ENCODE measurements at regions not wholly inside any gene's neighbourhood (a gene's known extent, or its start where the extent isn't known, plus 50 kb on each side); places are given as distances from the start of the nearest gene placed in this dataset.
A peak's percentile ranks its signal among the peaks of the same experiment; 100 is the strongest.
"Not testable (repeated sequence)": the region's sequence is repeated elsewhere in the genome, so short reads cannot be mapped to it uniquely, and the experiment has no call there.

DNA sequence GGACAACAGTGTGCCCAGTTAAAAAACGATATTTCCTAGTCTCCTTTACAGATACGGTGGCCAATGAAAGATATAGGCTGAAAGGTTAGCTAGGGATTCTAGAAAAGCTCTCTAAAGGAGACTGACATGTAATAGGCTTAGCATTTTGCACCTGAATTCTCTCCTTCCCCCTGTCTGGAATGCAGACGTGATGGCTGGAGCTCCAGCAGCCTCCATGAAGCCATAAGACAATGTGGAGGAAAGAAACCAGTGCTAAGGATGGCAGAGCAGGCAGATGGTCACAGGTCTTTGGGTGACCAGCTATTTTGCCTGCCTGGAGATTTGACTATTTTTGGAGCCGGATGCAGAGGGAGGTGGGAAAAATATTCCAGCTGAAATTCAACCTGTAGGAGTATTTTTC, 286.2 kb upstream of the PLGLB2 start:
- H3K4me1 ChIP-seq; CTCF ChIA-PET; DNase-seq; H3K9me3 ChIP-seq; H3K4me1 Mint-ChIP-seq (ENCODE audit: low read depth, unreplicated experiment); H3K27ac Mint-ChIP-seq (ENCODE audit: unreplicated experiment); POLR2A ChIA-PET; H3K27me3 ChIP-seq (replicated peaks; ENCODE audit: control insufficient read depth, insufficient read depth, low read length); intact Hi-C loops (cut with micrococcal nuclease; ENCODE audit: unreplicated experiment); H3K4me3 ChIP-seq (ENCODE audit: low read depth, low read length); H3K36me3 ChIP-seq (ENCODE audit: control insufficient read depth, insufficient read depth, low read length); H3K4me3 Mint-ChIP-seq (ENCODE audit: unreplicated experiment); BruUV-seq (replicated peaks); H3K9me3 Mint-ChIP-seq (ENCODE audit: unreplicated experiment); H3K27me3 Mint-ChIP-seq (ENCODE audit: insufficient read depth, unreplicated experiment); H3K36me3 Mint-ChIP-seq (ENCODE audit: insufficient read depth, unreplicated experiment): not testable (repeated sequence)

DNA sequence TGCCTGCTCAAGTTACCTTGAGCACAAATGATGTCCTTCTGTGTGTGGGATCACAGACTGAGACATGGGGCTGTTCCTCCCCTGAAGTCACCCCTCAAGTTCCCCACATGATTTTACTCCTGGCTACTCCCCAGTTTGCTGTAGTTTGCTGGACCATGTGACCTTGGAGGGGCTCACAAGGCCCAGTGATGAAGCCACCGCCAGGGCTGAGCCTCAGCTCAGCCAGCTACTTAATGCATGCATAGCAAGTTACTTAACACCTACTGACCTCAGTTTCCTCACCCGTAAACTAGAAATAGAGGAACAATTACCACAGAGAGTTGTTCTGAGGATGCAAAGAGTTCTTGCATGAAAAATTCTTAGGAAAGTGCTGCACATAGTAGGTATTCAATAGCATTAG, 283.7 kb upstream of the PLGLB2 start:
- CTCF ChIA-PET; H3K4me1 ChIP-seq; H3K4me3 ChIP-seq (ENCODE audit: low read depth, low read length); H3K4me3 Mint-ChIP-seq (ENCODE audit: unreplicated experiment); H3K36me3 Mint-ChIP-seq (ENCODE audit: insufficient read depth, unreplicated experiment); H3K27me3 ChIP-seq (replicated peaks; ENCODE audit: control insufficient read depth, insufficient read depth, low read length); H3K9me3 ChIP-seq; H3K9me3 Mint-ChIP-seq (ENCODE audit: unreplicated experiment); DNase-seq; H3K4me1 Mint-ChIP-seq (ENCODE audit: low read depth, unreplicated experiment); H3K36me3 ChIP-seq (ENCODE audit: control insufficient read depth, insufficient read depth, low read length); H3K27ac Mint-ChIP-seq (ENCODE audit: unreplicated experiment); intact Hi-C loops (cut with micrococcal nuclease; ENCODE audit: unreplicated experiment); H3K27me3 Mint-ChIP-seq (ENCODE audit: insufficient read depth, unreplicated experiment); POLR2A ChIA-PET; BruUV-seq (replicated peaks): not testable (repeated sequence)

DNA sequence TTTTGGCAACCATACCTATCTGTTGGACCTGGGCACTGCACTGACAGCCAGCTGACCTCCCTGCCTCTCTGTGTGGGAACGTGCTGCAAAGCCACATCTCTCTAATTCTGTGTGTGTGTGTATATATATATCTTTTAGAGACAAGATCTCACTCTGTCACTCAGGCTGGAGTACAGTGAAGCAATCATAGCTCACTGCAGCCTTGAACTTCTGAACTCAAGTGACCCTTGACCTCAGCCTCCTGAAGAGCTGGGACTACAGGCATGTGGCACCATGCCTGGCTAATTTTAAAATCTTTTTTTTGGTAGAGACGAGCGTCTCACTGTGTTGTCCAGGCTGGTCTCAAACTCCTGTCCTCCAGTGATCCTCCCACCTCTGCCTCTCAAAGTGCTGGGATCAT, 282.2 kb upstream of the PLGLB2 start:
- POLR2A ChIA-PET, CTCF ChIA-PET: not testable (repeated sequence)

DNA sequence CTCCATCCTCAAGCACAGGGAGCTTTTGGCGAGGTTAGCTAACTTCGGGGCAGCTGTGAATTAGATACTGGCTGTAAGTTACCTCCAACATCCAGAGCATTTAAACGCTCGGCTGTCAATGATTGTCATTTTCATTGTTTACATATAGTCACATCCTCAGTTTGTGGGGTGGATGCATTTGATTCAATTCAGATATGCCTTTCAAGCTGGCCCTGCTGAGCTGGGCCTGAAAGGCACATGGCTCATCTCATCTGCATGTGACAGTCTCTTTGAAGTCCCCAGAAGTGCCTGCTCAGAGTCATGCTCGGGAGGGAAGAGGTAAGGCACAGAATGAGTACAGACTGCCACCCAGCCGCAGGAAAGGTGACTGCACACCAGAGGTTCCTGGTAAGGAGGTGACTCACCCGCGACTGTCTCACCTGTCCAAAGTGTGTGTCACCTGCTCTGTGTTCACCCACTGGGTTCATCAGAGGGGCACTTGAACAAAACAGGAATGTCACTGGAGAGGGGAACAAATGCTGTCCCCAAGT, 281.2 kb upstream of the PLGLB2 start:
- POLR2A ChIA-PET, H3K4me1 ChIP-seq: not testable (repeated sequence)
- CTCF ChIA-PET: interaction anchor here (0.6 kb wide), 1 partner anchor 64 kb away, joined by 3 read pairs; no protein-coding TSS in a partner anchor

More for the DNA sequence above, 282.2 kb upstream of the PLGLB2 start:
- DNase-seq; intact Hi-C loops (cut with micrococcal nuclease; ENCODE audit: unreplicated experiment); H3K27me3 Mint-ChIP-seq (ENCODE audit: insufficient read depth, unreplicated experiment); H3K36me3 Mint-ChIP-seq (ENCODE audit: insufficient read depth, unreplicated experiment); H3K27ac Mint-ChIP-seq (ENCODE audit: unreplicated experiment); H3K27me3 ChIP-seq (replicated peaks; ENCODE audit: control insufficient read depth, insufficient read depth, low read length); H3K9me3 ChIP-seq; BruUV-seq (replicated peaks); H3K4me1 Mint-ChIP-seq (ENCODE audit: low read depth, unreplicated experiment); H3K4me3 Mint-ChIP-seq (ENCODE audit: unreplicated experiment); H3K36me3 ChIP-seq (ENCODE audit: control insufficient read depth, insufficient read depth, low read length); H3K4me1 ChIP-seq; H3K4me3 ChIP-seq (ENCODE audit: low read depth, low read length); H3K9me3 Mint-ChIP-seq (ENCODE audit: unreplicated experiment): not testable (repeated sequence)

DNA sequence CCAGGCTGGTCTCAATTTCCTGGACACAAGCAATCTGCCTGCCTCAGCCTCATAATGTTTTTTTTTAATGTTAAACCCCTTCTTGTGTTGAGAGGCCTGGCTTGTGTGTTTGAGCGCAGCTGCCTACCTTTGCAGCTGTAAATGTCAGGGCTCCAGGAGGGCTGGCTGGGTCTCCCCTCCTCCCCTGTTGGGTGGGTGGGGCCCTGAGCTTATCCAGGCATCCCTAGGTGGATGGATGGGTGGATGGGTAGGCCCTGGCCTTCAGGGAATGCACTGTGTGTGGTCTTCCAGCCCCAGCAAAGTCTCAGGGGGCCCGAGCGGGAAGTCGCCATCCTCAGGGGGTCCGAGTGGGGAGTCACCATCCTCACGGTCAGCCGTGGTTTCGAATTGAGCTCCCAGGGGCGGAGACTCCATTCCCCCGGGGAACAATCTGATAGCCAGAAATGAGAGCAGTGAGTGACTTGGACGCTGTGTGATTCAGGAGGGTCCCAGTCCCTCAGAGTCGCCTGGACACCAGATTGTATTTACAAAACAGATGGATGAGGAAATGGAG, 279.4 kb upstream of the PLGLB2 start:
- H3K4me1 Mint-ChIP-seq (ENCODE audit: low read depth, unreplicated experiment); CTCF ChIA-PET; H3K36me3 ChIP-seq (ENCODE audit: control insufficient read depth, insufficient read depth, low read length); intact Hi-C loops (cut with micrococcal nuclease; ENCODE audit: unreplicated experiment); POLR2A ChIA-PET; H3K27me3 Mint-ChIP-seq (ENCODE audit: insufficient read depth, unreplicated experiment); BruUV-seq (replicated peaks); H3K27ac Mint-ChIP-seq (ENCODE audit: unreplicated experiment); H3K4me1 ChIP-seq; H3K27me3 ChIP-seq (replicated peaks; ENCODE audit: control insufficient read depth, insufficient read depth, low read length); H3K4me3 ChIP-seq (ENCODE audit: low read depth, low read length); DNase-seq; H3K36me3 Mint-ChIP-seq (ENCODE audit: insufficient read depth, unreplicated experiment); H3K9me3 Mint-ChIP-seq (ENCODE audit: unreplicated experiment); H3K9me3 ChIP-seq; H3K4me3 Mint-ChIP-seq (ENCODE audit: unreplicated experiment): not testable (repeated sequence)

More for the DNA sequence above, 281.2 kb upstream of the PLGLB2 start:
- H3K9me3 ChIP-seq; H3K27me3 Mint-ChIP-seq (ENCODE audit: insufficient read depth, unreplicated experiment); H3K4me1 Mint-ChIP-seq (ENCODE audit: low read depth, unreplicated experiment); H3K4me3 ChIP-seq (ENCODE audit: low read depth, low read length); H3K36me3 ChIP-seq (ENCODE audit: control insufficient read depth, insufficient read depth, low read length); H3K4me3 Mint-ChIP-seq (ENCODE audit: unreplicated experiment); H3K27me3 ChIP-seq (replicated peaks; ENCODE audit: control insufficient read depth, insufficient read depth, low read length); intact Hi-C loops (cut with micrococcal nuclease; ENCODE audit: unreplicated experiment); H3K36me3 Mint-ChIP-seq (ENCODE audit: insufficient read depth, unreplicated experiment); H3K27ac Mint-ChIP-seq (ENCODE audit: unreplicated experiment); H3K9me3 Mint-ChIP-seq (ENCODE audit: unreplicated experiment); BruUV-seq (replicated peaks): not testable (repeated sequence)
- TF ChIP-seq, protein P1, sequence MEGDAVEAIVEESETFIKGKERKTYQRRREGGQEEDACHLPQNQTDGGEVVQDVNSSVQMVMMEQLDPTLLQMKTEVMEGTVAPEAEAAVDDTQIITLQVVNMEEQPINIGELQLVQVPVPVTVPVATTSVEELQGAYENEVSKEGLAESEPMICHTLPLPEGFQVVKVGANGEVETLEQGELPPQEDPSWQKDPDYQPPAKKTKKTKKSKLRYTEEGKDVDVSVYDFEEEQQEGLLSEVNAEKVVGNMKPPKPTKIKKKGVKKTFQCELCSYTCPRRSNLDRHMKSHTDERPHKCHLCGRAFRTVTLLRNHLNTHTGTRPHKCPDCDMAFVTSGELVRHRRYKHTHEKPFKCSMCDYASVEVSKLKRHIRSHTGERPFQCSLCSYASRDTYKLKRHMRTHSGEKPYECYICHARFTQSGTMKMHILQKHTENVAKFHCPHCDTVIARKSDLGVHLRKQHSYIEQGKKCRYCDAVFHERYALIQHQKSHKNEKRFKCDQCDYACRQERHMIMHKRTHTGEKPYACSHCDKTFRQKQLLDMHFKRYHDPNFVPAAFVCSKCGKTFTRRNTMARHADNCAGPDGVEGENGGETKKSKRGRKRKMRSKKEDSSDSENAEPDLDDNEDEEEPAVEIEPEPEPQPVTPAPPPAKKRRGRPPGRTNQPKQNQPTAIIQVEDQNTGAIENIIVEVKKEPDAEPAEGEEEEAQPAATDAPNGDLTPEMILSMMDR (IDR thresholded peaks at IDR 0.05; ENCODE audit: insufficient read depth in 1 of 2, low read depth in 1 of 2, low read length in 1 of 2, severe bottlenecking in 1 of 2, unreplicated experiment in 1 of 2): peak in 1 of 2 experiments; percentile 29
- peak; percentile 68 to 82 for DNase-seq

DNA sequence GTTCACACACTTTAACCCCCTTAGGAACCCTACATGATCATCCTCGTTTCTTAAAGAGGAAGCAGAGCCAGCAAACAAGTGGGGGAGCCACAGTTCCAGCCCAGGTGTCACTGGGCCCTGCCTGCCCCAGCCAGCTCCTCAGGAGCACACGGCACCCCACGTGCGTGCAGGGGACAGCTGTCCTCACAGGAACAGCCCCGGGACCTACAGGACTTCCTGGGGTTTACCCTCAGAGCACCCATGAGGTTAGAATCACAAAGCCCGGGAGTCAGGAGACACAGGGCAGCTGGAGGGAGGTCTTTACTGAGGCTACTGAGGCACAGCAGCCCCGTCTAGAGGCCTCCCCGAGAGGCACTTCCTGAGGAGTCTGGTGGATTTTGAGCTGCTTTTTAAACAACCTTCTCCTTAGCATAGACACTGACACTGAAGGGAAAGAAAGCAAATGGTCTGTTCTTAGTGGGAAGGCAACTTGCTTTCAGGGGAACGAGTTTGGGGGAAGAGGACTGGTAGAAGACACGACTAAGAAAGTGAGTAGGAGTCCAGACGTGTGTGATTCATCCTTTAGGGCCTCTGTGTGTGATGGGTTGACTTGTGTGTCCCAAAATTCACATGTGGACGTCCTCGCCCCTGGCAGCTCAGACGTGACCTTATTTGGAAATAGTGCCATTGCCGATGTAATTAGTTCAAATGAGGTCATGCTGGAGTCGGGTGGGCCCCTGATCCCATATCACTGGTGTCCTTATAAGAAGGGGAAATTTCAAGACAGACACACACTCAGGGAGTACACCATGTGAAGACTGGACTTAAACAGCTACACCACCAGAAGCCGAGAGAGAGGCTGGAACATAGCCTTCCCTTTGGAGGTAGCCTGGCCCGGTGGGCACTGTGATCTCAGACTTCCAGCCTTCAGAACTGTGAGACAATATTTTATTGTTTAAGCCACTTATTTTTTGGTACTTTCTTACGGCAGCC, 278.4 kb upstream of the PLGLB2 start:
- H3K9me3 Mint-ChIP-seq (ENCODE audit: unreplicated experiment); H3K36me3 Mint-ChIP-seq (ENCODE audit: insufficient read depth, unreplicated experiment); H3K36me3 ChIP-seq (ENCODE audit: control insufficient read depth, insufficient read depth, low read length); CTCF ChIA-PET; H3K4me1 ChIP-seq; H3K27me3 Mint-ChIP-seq (ENCODE audit: insufficient read depth, unreplicated experiment); H3K27ac Mint-ChIP-seq (ENCODE audit: unreplicated experiment); H3K4me3 ChIP-seq (ENCODE audit: low read depth, low read length); POLR2A ChIA-PET; H3K9me3 ChIP-seq; DNase-seq; H3K4me1 Mint-ChIP-seq (ENCODE audit: low read depth, unreplicated experiment); H3K27me3 ChIP-seq (replicated peaks; ENCODE audit: control insufficient read depth, insufficient read depth, low read length); BruUV-seq (replicated peaks); intact Hi-C loops (cut with micrococcal nuclease; ENCODE audit: unreplicated experiment); H3K4me3 Mint-ChIP-seq (ENCODE audit: unreplicated experiment): not testable (repeated sequence)
